ENCODE measurements at regions not wholly inside any gene's neighbourhood (a gene's known extent, or its start where the extent isn't known, plus 50 kb on each side); places are given as distances from the start of the nearest gene placed in this dataset.

DNA sequence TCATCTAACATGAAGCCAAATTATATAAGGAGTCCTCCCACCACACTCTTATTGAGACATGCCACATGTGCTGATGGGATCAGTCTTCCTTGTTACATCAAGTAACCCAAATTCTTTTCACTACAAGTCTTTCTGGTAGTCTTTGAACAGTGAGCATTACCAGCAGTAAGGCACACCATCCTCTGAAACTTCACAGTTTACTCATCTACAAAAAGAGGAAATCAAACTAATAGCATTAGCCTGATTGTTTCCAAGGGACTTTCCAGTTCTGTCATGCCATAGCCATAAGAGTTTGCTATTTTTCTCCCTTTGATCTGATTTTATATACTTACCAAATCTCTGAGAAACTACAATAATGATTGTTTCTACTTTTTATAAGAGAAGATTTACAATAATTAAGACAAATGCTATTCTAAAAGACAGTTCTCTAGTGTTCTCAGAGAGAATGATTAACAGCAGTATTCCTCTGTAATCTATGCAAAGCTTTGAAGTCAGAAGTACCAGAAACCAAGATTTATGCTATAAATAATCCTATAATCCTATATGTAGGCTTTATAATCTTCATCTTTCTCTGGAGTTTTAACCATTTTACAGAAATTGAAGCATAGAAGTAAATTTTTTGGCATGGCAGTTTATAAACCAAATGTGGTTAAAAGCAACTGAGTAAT is 166.2 kb upstream of the ACO1 start:
- in situ Hi-C loops (cut with HindIII; ENCODE audit: low sequenced_read_pairs) = no loop called here

GRCh38 chr9:32220750-32221149 is 163.7 kb upstream of the ACO1 start:
- in situ Hi-C loops (cut with HindIII; ENCODE audit: low sequenced_read_pairs) = no loop called here

- in situ Hi-C loops (cut with HindIII; ENCODE audit: low sequenced_read_pairs) = no loop called here
These were observed 150.0 kb upstream of the ACO1 start for GRCh38 chr9:32234451-32234850.

DNA sequence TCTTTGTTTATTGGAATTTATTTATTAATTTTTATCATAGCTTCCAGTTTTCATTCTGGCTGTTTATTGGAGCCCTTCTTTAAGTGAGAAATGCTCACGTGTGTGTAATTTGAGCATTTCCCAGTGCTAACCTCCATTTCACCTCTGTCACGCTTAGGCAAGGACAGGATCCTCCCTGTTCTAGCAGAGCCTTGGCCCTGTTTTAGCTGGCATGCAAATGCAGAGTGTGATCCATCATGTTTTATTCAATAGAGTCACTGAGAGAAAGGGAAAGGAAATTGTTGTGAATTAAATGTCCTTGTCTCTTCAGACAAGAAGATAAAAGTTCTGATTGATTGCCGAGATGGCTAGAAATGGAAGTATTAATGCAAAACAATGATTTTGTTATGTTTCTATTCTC is 137.3 kb upstream of the ACO1 start:
- in situ Hi-C loops (cut with HindIII; ENCODE audit: low sequenced_read_pairs) = no loop called here

- in situ Hi-C loops (cut with HindIII; ENCODE audit: low sequenced_read_pairs) = no loop called here
These were observed 136.2 kb upstream of the ACO1 start for GRCh38 chr9:32248189-32248712.

- in situ Hi-C loops (cut with HindIII; ENCODE audit: low sequenced_read_pairs) = no loop called here
These were observed 132.9 kb upstream of the ACO1 start for GRCh38 chr9:32251539-32251938.

DNA sequence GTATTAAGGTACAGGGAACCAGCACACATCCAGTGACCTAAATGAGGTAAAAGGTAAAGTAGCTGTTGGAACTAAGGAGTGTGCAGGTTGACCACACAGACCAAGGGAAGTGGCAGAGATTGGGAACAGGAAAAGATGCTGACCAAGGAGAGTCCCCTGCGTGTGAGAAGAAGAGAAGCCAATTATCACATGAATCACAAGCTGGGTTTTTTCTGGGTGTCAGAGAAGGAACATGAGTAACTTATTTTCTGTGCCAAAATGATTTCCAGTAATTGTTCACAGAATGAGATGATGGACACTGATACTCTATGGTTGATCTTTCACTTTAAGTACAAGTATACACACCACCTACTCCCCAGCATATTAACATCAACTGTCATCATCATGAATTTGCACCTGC is 130.7 kb upstream of the ACO1 start:
- in situ Hi-C loops (cut with HindIII; ENCODE audit: low sequenced_read_pairs) = no loop called here

GRCh38 chr9:32255026-32255425 is 129.4 kb upstream of the ACO1 start:
- in situ Hi-C loops (cut with HindIII; ENCODE audit: low sequenced_read_pairs) = no loop called here

- in situ Hi-C loops (cut with HindIII; ENCODE audit: low sequenced_read_pairs) = no loop called here
These were observed 126.0 kb upstream of the ACO1 start for GRCh38 chr9:32258482-32258881.

- in situ Hi-C loops (cut with HindIII; ENCODE audit: low sequenced_read_pairs) = no loop called here
These were observed 124.1 kb upstream of the ACO1 start for GRCh38 chr9:32260151-32260862.

DNA sequence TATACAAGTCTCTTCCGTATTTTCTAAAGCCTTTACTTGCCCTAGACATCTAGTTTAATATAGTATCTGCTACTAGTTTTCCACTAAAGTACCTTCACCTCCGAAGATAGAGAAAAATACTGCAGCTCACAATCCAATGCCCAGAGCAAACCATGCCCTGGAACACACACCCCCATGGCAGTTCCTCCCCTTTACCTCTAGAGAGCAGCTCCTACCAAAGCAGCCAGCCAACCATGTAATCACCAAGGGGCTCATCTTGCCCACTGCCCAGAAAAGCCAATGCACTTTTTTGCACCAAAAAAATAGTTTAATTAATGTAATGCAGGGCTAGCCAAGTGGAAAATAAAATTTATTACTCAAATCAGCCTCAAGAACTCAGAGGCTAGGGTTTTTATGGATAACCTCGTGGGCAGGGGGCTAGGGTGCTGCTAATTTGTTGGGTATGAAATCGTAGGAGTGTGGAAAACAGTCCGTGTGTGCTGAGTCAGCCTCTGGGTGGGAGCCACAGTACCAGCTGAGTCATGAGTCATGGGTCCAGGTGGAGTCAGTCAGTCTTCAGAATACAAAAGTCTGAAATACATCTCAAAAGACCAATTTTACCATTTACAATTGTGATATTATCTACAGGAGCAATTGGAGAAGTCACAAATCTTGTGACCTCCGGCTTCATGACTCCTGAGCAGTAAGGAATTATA is 120.1 kb upstream of the ACO1 start:
- in situ Hi-C loops (cut with HindIII; ENCODE audit: low sequenced_read_pairs) = no loop called here

DNA sequence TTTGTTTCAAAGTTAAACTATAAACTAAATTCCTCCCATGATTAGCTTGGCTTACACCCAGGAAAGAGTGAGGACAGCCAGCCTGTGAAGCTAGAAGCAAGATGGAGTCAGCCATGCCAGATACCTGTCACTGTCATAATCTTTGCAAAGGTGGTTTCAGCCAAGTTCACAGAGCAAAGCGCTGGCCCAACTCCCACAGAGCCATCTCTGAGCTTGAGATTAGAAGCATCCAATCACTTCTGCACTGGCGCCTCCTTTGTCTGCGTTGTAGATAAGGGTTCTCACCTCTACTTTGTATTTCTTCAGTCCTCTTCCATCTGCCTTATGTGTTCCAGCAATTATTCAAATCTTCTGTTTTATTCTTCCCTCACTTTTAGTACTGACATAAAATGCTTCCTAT is 119.4 kb upstream of the ACO1 start:
- in situ Hi-C loops (cut with HindIII; ENCODE audit: low sequenced_read_pairs) = no loop called here

DNA sequence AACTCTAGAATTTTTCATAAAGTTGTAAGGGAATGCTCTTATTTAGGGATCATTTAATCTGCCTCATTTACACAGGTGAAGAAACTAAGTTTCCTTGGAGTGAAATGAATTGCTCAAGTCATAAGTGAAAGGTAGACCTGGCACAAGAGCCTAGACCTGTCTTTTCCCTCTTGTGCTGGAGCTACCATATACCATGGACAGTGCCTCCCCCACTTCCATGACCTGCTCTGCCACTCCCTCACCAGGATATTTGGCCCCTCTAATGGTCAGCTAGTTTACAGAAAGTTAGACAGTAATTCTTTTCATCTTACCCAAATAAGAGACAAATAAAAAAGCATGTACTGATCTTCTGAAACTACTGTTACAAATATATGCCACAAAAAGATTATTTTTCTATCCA is 105.5 kb upstream of the ACO1 start:
- in situ Hi-C loops (cut with HindIII; ENCODE audit: low sequenced_read_pairs) = no loop called here

DNA sequence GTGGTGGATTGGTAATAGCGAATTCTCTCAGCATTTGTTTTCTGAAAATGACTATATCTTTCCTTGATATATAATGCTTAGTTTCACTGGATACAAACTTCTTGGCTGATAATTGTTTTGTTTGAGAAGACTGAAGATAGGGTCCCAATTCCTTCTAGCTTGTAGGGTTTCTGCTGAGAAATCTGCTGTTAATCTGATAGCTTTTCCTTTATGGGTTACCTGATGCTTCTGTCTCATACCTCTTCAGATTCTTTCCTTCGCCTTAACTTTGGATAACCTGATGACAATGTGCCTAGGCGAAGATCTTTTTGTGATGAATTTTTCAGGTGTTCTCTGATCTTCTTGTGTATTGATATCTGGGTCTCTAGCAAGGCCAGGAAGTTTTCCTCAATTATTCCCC is 94.7 kb upstream of the ACO1 start:
- in situ Hi-C loops (cut with HindIII; ENCODE audit: low sequenced_read_pairs) = no loop called here

DNA sequence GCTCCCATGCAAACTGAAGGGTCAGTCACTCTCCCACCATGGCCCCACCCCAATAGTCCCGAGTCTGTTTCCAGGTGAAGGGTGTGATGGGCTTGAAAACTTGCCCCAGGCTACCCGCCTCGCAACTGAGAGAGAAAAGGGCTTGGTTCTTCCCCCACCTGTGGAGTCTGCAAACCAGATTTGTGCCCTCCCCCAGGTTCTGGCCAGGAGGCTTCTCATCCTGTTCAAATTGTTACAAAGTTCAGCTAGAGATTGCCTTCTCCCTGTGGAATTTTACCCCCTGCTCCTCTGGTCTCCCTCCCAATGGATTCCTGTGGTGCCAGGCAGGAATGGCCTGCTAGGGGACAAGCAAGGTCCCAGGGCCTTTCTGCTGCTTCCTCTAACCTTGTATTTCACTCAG is 93.1 kb upstream of the ACO1 start:
- in situ Hi-C loops (cut with HindIII; ENCODE audit: low sequenced_read_pairs) = no loop called here

DNA sequence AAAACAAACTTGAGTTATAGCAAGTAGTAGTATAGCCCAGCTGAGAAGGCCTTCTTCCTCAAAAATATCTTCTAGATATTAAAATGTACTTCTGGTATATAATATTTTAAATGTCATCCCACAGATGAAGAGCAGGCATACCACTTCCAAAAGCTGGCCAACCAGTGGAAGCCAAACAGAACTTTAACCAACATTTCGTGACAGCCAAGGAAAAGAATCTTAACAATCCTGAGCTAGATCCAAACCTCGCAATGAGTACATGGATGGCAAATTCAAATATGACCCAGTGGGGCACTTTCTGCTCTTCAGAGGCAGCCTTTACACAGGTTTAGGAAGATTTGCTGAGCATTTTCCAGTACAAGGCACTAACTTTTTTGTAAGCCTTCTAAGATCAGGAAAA is 91.8 kb upstream of the ACO1 start:
- in situ Hi-C loops (cut with HindIII; ENCODE audit: low sequenced_read_pairs) = no loop called here

DNA sequence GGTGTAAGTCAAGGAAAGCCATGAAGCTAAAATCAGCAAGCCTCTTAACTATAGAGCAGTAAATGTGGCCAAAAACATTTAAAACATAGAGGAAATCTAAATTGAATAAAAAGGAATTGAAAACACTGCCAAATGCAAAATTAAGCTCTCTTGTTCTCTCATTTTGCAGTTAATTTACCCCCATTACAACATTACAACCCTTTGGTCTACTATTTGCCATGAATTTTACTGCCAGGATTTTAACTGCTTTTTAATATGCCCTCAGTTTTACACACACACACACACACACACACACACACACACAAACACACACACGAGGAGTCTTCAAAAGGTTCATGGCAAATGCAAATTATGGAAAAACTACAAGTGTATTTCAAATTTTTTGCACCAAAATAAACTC is 91.4 kb upstream of the ACO1 start:
- in situ Hi-C loops (cut with HindIII; ENCODE audit: low sequenced_read_pairs) = no loop called here

DNA sequence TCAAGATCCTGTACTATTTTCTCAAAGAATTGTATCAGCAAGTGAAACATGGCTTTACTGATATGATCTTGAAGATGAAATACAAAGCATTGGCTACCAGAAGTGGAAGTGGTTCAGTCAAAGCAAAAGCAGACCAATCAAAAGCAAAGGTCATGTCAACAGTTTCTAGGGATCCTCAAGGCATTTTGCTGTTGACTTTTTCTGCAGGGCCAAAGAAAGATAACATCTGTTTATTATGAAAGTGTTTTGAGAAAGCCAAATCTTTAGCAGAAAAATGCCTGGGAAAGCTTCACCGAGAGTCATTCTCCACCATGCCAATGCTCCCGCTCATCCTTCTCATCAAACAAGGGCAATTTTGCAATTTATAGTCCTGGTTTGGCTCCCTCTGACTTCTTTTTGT is 90.3 kb upstream of the ACO1 start:
- in situ Hi-C loops (cut with HindIII; ENCODE audit: low sequenced_read_pairs) = no loop called here

DNA sequence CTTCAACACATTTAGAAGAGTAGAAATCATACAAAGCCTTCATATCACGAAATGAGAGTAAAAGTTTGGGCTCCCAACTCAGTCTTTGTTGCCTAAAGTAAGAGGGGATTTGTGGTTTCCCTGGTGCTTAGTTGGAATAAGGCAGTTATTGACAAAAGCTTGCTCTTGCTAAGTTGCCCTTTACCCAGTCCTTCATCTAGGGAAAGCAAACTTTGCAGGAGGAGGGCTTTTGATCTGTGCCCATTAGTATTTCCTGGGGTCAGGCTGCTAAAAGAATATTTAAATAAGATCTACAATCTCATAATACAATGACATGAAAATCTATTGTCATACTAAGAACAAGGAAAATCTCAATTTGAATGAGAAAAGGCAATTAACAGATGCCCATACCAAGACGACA is 84.1 kb upstream of the ACO1 start:
- in situ Hi-C loops (cut with HindIII; ENCODE audit: low sequenced_read_pairs) = no loop called here

GRCh38 chr9:32304495-32304894 is 79.9 kb upstream of the ACO1 start:
- in situ Hi-C loops (cut with HindIII; ENCODE audit: low sequenced_read_pairs) = no loop called here

DNA sequence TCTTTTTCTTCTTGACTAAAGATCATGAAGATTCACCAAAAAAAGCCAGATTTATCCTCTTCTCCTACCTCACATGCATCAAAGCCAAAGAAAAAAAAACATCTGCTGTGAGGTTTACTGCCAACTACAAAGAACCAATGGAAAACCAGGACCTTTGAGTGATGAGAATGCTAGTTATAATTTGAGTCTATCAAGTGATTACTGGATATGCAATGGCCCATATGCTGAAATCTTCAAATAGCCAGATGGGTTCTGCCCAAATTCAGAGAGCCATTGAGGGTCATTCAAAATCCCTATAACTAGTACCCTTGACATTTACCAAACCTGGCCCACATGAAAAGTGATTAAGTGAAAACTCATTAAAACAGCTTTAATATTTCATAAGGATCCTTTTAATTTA is 78.4 kb upstream of the ACO1 start:
- in situ Hi-C loops (cut with HindIII; ENCODE audit: low sequenced_read_pairs) = no loop called here

DNA sequence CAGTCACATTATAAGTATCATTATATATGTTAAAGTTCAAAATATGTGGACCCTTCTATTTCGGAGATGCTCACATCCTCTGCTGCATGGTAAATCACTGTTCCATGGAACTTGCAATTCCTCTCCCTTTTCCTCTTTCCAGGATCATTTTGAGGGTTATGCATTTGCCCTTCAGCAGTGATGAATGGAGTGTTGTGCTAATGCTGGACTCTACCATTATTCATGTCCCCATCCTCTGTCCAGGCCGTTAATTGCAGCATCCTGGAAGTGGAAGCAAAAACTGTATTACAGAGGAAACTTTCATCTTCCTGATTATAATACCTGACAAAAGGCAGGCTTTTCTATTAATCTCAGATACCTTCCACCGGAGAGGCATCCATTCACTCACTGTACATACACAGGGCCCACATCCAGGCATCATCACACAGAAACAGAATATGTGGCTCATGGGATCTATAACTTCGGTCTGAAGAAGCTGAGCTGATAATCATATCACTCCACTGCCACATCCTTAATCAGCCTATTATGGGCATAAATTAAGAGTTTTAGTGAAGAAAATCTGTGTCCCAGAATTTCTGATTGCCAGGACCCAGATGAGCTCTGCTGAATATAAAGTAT is 65.0 kb upstream of the ACO1 start:
- in situ Hi-C loops (cut with HindIII; ENCODE audit: low sequenced_read_pairs) = no loop called here

Measured in DLD1 (cell line).